Mesenchymal stem cell (in vitro differentiated cells and primary cell): ENCODE measurements at regions not wholly inside any gene's neighbourhood (a gene's known extent, or its start where the extent isn't known, plus 50 kb on each side); places are given as distances from the start of the nearest gene placed in this dataset. TPM values are rescaled to one million over a fixed set of nuclear protein-coding genes. Genes with fewer than 3 reads are reported as not detected.

ENCODE experiments used
- DNase-seq: peaks from one replicate; pipeline ENCODE4 v3.0.0-alpha.2; 2013
- H2AFZ ChIP-seq: one replicate; pipeline ENCODE4 v1.6.1; 2013; ENCODE audit warnings: low read depth, mild to moderate bottlenecking, control low read depth, inconsistent platforms, low read length, moderate library complexity
- H2AK5ac ChIP-seq: 2 replicates; pipeline ENCODE4 v1.6.1; 2013; ENCODE audit warnings: low read length, moderate library complexity, mild to moderate bottlenecking, inconsistent platforms; ENCODE audit not compliant: severe bottlenecking
- H2BK120ac ChIP-seq: one replicate; pipeline ENCODE4 v1.6.1; 2013; ENCODE audit warnings: low read depth, mild to moderate bottlenecking, inconsistent platforms, low read length, moderate library complexity
- H2BK12ac ChIP-seq, 2 experiments: one replicate each; pipeline ENCODE4 v1.6.1; 2013; ENCODE audit warnings: inconsistent platforms in 2 of 2, low read length in 2 of 2, mild to moderate bottlenecking in 2 of 2, moderate library complexity in 2 of 2, control low read depth in 1 of 2
- H2BK15ac ChIP-seq: one replicate; pipeline ENCODE4 v1.6.1; 2013; ENCODE audit warnings: mild to moderate bottlenecking, low read depth, inconsistent platforms; ENCODE audit not compliant: poor library complexity, severe bottlenecking
- H2BK5ac ChIP-seq: 2 replicates; pipeline ENCODE4 v1.6.1; 2013; ENCODE audit warnings: low read depth, mild to moderate bottlenecking, low read length, control low read depth, inconsistent platforms; ENCODE audit not compliant: poor library complexity, severe bottlenecking
- H3K14ac ChIP-seq, 2 experiments: one replicate each; pipeline ENCODE4 v1.6.1; 2013; ENCODE audit warnings: inconsistent platforms in 2 of 2, low read length in 2 of 2, control low read depth in 1 of 2, mild to moderate bottlenecking in 1 of 2, moderate library complexity in 1 of 2
- H3K18ac ChIP-seq, 2 experiments: one replicate each; pipeline ENCODE4 v1.6.1; 2013; ENCODE audit warnings: inconsistent platforms in 2 of 2, low read length in 2 of 2, control low read depth in 1 of 2, low read depth in 1 of 2, mild to moderate bottlenecking in 1 of 2
- H3K23ac ChIP-seq, 2 experiments: one replicate each; pipeline ENCODE4 v1.6.1; 2013; ENCODE audit warnings: inconsistent platforms in 2 of 2, low read length in 2 of 2, mild to moderate bottlenecking in 2 of 2, moderate library complexity in 2 of 2, control low read depth in 1 of 2
- H3K27ac ChIP-seq: 2 replicates; pipeline ENCODE4 v1.5.1; 2013; ENCODE audit warnings: mild to moderate bottlenecking, moderate library complexity, low read length, control low read depth, inconsistent platforms; ENCODE audit not compliant: poor library complexity, severe bottlenecking
- H3K27me3 ChIP-seq, 2 experiments: 2 replicates each; pipeline versions ENCODE4 v1.6.1 to v1.7.0; 2013; ENCODE audit warnings: low read length in 2 of 2, mild to moderate bottlenecking in 2 of 2, moderate library complexity in 2 of 2, control low read depth in 1 of 2, inconsistent platforms in 1 of 2; ENCODE audit not compliant: control insufficient read depth in 1 of 2, insufficient read depth in 1 of 2
- H3K36me3 ChIP-seq, 2 experiments: 2 replicates each; pipeline versions ENCODE4 v1.6.1 to v1.7.0; 2013; ENCODE audit warnings: low read length in 2 of 2, control low read depth in 1 of 2, inconsistent platforms in 1 of 2, low read depth in 1 of 2, mild to moderate bottlenecking in 1 of 2; ENCODE audit not compliant: insufficient read depth in 2 of 2, control insufficient read depth in 1 of 2
- H3K4ac ChIP-seq, 2 experiments: one replicate each; pipeline ENCODE4 v1.6.1; 2013; ENCODE audit warnings: inconsistent platforms in 2 of 2, low read length in 2 of 2, mild to moderate bottlenecking in 2 of 2, moderate library complexity in 2 of 2, control low read depth in 1 of 2, low read depth in 1 of 2
- H3K4me1 ChIP-seq: 2 replicates; pipeline ENCODE4 v1.6.1; 2013; ENCODE audit warnings: low read depth, low read length, control low read depth; ENCODE audit not compliant: control insufficient read depth, insufficient read depth
- H3K4me2 ChIP-seq: 2 replicates; pipeline ENCODE4 v1.6.1; 2013; ENCODE audit warnings: low read length, mild to moderate bottlenecking, inconsistent platforms; ENCODE audit not compliant: poor library complexity, severe bottlenecking
- H3K4me3 ChIP-seq, 2 experiments: 2 replicates each; pipeline versions ENCODE4 v1.5.1 to v1.7.0; 2013; ENCODE audit warnings: low read length in 2 of 2, mild to moderate bottlenecking in 2 of 2, control low read depth in 1 of 2, low read depth in 1 of 2; ENCODE audit not compliant: insufficient read depth in 1 of 2
- H3K79me1 ChIP-seq: replicated peaks from 2 replicates; pipeline ENCODE4 v1.6.1; 2013; ENCODE audit warnings: mild to moderate bottlenecking, control low read depth, low read length, inconsistent platforms; ENCODE audit not compliant: poor library complexity, severe bottlenecking
- H3K9ac ChIP-seq: 2 replicates; pipeline ENCODE4 v1.7.0; 2013; ENCODE audit warnings: mild to moderate bottlenecking, low read length, moderate library complexity
- H3K9me3 ChIP-seq: 2 replicates; pipeline ENCODE4 v1.7.0; 2013; ENCODE audit warnings: mild to moderate bottlenecking, low read length; ENCODE audit not compliant: control insufficient read depth
- H4K8ac ChIP-seq: one replicate; pipeline ENCODE4 v1.6.1; 2013; ENCODE audit warnings: inconsistent platforms, mild to moderate bottlenecking, low read length, moderate library complexity
- H4K91ac ChIP-seq: one replicate; pipeline ENCODE4 v1.6.1; 2013; ENCODE audit warnings: mild to moderate bottlenecking, low read length, inconsistent platforms
- WGBS: methylation state at CpG from one replicate; pipeline ENCODE4 v1.1.7; 2013; ENCODE audit warnings: mixed read lengths; 5-methylcytosine and 5-hydroxymethylcytosine counted together
- small RNA-seq: library from polyadenylated mRNA; stranded (forward); fragments of <200 nt; extraction: miRNeasy Mini kit (QIAGEN cat#:217004); gene quantifications from one replicate; pipeline ENCODE3, GENCODE V24; 2013; ENCODE audit warnings: low read depth

DNA sequence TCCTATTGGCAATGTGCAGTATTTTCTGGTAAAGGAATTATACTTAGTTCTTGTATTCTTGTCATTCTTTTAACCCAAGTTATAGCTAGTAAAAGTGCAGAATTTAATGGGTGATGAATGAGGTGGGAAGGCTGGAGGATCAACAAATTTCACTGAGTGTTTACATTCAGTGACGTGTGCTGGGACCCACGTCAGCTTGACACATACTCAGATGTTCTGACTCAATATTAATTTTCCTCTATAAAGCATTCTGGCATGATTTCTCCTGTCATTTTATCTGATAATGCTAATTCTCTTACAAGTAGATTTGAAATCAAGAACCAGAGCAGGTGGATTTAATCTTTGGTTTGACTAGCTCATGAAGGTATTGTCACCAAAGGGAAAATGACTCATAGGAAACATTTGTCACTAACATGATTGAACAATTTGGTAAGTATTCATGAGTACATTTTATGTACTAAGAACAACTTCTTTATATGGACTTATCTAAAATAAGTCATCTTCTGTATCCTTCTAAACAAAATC is 71.0 kb upstream of the SYNPR start:
- Histone ChIP-seq H3K36me3 (no peaks in the 10 kb centered on the region), H3K9me3 (no peaks in the 10 kb centered on the region)
- WGBS = no CpG with 5 or more reads among the region's 2 CpGs

DNA sequence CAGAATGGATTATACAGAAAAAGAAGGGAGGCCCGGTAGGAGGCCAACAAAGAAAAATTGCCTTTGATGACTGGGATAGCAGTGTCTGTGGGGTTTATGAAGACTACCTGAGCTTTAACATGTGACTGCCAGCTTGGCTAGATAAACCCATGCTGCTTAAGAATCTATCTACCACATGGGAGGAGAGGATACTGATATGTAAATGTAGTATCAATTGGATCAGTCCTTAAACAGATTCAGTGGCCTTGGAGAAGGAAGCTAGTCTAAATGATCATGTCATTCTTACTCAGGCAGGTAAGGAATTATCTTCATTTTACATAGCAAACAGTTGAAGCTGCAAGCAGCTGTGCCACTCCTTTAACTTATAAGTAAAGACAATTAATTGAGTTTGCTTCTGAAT is 50.0 kb upstream of the SYNPR start:
- Histone ChIP-seq H2AK5ac (no peak overlapping the region), H2BK15ac (no peak overlapping the region), H3K4me3 (no peak overlapping the region), H3K27ac (no peak overlapping the region), H3K79me1 (no peaks in the 10 kb centered on the region), H2AFZ (no peak overlapping the region), H3K4me1 (no peaks in the 10 kb centered on the region), H3K4ac (no peak overlapping the region), H3K18ac (no peak overlapping the region), H4K91ac (no peak overlapping the region), H4K8ac (no peak overlapping the region), H3K9me3 (no peaks in the 10 kb centered on the region), H2BK12ac (no peak overlapping the region), H3K36me3 (no peaks in the 10 kb centered on the region), H2BK120ac (no peak overlapping the region), H3K14ac (no peak overlapping the region), H3K27me3 (peaks cover 0 to 12% of the 10 kb centered on the region in 2 experiments), H2BK5ac (no peak overlapping the region), H3K23ac (no peak overlapping the region), H3K4me2 (no peak overlapping the region), H3K9ac (no peak overlapping the region)
- DNase-seq = no peak
- WGBS = 65% methylated on average over 1 of the region's 1 CpG

More for the DNA sequence above, 71.0 kb upstream of the SYNPR start:
- Histone ChIP-seq H3K79me1 (no peaks in the 10 kb centered on the region), H2BK12ac (no peak overlapping the region), H2BK120ac (no peak overlapping the region), H3K18ac (no peak overlapping the region), H3K27me3 (peaks cover 0 to 5% of the 10 kb centered on the region in 2 experiments), H3K14ac (no peak overlapping the region), H3K4me1 (no peaks in the 10 kb centered on the region), H4K8ac (no peak overlapping the region), H2AK5ac (no peak overlapping the region), H3K23ac (no peak overlapping the region), H2BK5ac (no peak overlapping the region), H3K4me3 (no peak overlapping the region), H3K27ac (no peak overlapping the region), H4K91ac (no peak overlapping the region), H2AFZ (no peak overlapping the region), H3K4me2 (no peak overlapping the region), H2BK15ac (no peak overlapping the region), H3K9ac (no peak overlapping the region), H3K4ac (no peak overlapping the region)
- no peak for DNase-seq

Small RNAs in the stretch of these regions (small RNA-seq; reads per million reads assigned to genes)
- gene UBL5P3 = not detected
